GM19395 (cell line): ENCODE measurements at regions not wholly inside any gene's neighbourhood (a gene's known extent, or its start where the extent isn't known, plus 50 kb on each side); places are given as distances from the start of the nearest gene placed in this dataset.
"Not testable (repeated sequence)": the region's sequence is repeated elsewhere in the genome, so short reads cannot be mapped to it uniquely, and the experiment has no call there.

Experiments used
- ATAC-seq: cut with Tn5 transposase; IDR thresholded peaks from one replicate; pipeline ENCODE4 v1.9.1; 2021; ENCODE audit warnings: mild to moderate bottlenecking, moderate library complexity; ENCODE audit not compliant: unreplicated experiment

DNA sequence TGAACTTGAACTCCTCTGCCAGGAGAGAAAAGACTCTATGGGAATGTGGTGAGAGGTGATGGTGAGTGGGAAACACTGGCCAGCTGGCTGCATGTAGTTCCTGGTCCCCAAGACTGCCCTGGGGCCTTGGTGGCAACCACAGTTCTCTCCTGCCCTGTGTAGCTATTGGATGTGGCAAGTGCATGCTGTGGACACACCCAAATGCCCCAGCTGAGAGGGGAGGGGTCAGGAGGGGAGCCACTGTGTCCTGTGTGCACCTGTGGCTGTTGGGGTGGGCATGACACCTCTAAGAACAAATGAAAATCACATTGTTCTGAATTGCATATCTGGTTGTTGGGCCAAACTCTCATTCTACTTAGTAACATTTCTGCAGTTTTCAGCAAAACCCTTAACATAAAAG, 409.6 kb downstream of the NSUN3 start:
- no peak for ATAC-seq

DNA sequence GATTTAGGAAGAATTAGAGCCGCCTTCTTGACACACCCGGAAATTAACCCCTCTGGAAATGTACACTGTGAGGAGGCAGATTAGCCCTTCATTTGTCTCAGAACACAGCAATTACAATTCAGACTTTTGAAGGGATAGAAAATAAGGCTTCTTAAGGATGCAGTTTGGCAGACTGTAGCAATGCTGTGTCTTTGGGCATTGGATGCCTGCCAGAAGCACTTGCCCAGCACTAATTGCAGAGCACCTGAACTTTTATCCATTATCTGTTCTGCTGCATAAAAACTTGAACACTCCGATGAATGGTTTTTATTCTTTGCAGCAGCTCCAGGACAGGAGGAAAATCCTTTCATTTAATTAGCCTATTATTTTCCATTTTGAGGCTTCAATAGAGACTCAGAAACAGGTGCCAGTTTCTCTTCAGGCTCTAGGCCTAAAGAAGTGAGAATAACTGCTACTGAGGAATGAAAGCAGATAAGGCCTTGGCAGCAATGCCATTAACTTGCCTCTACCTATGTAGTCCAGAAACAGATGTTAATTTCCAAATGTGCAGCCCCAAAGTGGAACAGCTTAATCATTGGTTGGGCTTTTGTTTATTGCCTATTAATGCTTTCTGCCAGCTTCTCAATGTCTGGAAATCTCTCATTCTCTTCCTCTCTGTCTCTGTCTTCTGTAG, 418.5 kb downstream of the NSUN3 start:
- ATAC-seq: no peak

DNA sequence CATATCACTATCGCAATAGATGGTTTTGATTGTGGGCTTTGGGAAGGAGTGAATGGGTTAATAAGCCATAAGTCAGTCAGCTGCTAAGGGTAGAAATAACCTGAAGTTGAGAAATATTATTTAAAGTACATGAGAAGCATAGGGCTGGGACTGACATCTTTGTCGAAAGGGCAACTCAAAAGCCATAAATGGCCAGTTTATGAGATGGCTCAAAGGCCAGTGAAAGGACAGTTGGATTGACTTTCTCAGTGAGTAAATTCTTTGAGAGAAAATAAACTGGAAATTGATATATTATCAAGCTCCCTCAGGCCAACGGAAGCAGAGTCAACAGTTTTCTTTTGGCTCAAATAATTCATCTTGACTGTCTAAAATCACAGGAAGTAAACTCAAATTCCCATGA, 419.8 kb downstream of the NSUN3 start:
- ATAC-seq: no peak

DNA sequence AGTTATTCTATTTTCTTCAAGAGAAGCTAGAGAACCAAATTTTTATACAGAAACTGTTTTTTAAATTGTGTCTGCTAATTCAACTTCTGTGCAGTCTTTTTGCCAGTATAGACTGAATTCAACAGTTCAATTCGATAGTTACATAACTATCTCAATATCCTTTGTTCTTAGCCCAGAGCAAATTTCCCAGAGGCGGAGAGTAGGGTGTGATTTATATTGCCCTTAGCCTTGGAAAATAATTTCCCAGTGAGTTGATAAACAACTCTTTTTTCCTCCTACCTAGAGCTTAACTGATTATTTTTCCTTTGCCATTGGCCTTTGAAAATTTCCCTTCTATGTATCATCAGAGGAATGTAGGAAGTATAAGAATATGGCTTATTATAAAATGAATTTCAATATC, 420.5 kb downstream of the NSUN3 start:
- no peak for ATAC-seq

DNA sequence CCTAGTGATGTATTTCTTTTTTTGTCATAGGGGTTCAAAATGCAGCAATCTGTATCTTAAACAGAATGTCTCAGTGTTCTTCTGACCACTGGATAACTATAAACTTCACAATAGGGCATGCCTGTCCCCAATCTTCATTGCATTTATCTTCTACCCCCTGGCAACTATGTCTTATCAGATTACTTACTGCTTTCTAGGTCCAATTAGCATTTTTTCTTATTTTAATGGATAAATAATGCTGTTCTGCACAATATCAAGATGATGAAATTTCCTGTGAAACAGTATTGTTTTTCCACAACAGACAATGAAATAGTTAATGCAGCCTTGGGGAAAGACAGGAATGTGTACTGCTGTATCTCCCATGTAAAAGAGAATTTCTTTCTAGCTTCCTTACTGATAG, 432.1 kb downstream of the NSUN3 start:
- ATAC-seq: no peak

DNA sequence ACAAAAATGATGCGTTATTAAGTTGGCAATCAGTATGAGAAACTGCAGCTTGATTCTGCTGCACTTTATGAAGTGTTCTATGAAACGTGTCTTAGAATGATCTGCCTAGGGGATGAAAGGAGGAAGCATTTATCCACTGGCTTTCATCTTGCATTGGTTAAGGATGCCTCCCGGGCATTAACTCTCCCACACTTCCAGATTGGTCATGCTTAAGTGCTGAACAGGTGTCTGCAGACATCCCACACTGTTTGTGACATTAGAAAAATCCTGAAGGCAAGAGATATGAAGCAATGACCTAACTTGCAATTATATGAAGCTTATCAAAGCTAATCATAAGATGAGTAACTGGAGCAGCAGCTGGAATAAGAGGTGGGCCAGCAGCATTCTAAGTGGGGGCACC, 437.3 kb downstream of the NSUN3 start:
- no peak for ATAC-seq

DNA sequence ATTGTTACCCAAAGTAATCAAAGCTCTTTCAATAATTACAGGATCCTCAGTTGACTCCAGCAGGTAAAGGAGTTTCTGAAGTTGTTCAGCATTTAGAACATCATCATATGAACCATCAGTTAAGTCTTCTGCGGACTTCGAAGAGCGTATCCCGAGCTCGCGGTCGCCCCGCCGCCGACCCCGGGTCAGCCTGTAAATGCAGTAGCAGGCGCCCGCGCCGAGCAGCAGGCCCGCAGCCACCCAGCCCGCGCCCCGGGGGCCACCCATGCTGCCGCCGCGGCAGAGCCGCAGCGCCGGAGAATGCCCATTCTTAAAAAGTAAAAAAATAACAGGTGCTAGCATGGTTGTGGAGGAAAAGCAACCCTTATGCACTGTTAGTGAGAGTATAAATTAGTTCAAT, 444.5 kb downstream of the NSUN3 start:
- not testable (repeated sequence) for ATAC-seq

DNA sequence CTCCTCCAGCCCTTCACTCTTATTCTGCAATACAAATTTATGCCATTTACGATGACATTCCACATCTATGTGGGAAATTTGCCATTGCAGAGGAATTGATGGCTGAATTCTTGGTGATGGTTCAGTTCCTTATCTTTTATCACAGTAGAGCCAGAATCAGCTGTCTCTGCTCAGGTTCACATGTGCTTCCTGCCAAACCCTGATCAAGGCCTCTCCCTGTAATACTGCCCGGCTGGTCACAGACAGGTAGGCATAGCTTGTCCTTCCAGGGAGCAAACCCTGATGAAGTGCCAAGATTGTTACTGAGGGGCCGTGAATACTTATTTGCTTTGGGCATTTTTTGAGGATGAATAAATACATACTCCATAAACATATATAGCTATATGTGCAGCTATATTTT, 450.0 kb downstream of the NSUN3 start:
- no peak for ATAC-seq

DNA sequence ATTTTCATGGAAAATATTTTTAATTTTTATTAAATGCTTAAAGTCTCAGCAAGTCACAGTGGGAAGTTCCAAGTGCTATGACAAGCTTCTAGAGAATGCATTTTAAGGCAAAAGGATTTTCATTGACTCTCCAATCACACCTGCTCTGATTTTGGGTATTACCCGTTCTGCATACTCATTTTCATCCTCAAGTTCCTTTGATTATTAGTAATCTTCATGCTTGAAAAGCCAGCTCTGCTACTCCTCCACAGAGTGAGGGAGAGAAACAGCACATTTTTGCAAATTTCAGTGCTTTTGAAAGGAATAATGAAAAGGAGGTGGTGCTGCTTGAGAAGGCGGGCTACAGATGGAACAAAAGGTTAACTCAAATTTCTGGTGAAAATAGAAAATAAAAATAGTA, 450.7 kb downstream of the NSUN3 start:
- ATAC-seq: no peak

DNA sequence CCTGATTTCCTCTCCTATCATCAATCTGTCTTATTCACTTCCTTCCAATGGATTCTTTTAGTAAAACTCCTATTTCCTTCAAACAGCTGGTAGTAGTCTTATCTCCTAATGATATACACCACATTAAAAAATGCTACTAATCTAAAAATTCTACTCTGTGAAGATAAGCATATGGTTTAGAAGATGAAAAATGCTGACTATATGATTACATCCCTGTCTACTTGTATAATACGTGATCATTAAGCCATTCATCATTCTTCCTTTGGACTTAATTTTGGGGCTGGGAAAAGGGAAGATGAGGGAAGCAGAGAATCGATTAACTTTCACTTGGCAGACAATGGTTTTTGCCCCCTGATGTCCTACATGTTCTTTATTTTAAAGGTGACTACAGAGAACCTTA, 453.1 kb downstream of the NSUN3 start:
- no peak for ATAC-seq

DNA sequence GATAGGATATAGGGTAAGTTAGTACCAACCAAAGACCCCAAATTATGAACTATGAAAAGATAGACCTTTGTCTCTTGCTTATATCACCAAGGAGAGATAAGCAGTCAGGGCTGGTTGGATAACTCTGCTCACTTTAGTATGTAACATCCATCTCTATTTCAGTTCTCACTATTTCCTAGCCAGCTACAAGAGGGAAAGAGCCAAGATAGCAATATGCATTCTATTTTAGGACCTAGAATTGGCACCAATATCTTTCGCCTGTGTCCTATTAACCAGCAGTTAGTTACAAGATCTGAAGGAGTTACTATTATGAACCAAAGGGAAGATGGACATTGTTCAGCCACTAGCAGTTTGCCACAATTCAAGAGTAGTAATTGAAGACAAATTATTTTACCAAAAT, 457.5 kb downstream of the NSUN3 start:
- no peak for ATAC-seq

DNA sequence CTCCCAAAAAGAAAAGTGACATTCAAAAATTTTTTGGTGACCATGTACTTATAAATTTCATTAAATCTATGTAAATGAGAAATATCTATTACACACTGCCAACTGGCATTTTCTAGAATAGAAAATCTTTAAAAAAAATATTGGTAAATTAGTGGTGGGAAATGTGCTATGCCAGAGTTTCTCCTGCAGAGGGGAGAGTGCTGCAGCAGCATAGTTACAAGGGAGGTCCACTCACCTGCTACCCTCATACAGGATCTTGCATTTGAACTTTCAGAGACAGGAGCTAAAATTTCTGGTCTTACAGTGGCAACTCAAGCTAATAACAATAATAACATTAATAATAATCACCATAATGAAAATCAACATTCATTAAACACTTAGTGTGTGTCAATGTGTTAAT, 459.6 kb downstream of the NSUN3 start:
- ATAC-seq: no peak

DNA sequence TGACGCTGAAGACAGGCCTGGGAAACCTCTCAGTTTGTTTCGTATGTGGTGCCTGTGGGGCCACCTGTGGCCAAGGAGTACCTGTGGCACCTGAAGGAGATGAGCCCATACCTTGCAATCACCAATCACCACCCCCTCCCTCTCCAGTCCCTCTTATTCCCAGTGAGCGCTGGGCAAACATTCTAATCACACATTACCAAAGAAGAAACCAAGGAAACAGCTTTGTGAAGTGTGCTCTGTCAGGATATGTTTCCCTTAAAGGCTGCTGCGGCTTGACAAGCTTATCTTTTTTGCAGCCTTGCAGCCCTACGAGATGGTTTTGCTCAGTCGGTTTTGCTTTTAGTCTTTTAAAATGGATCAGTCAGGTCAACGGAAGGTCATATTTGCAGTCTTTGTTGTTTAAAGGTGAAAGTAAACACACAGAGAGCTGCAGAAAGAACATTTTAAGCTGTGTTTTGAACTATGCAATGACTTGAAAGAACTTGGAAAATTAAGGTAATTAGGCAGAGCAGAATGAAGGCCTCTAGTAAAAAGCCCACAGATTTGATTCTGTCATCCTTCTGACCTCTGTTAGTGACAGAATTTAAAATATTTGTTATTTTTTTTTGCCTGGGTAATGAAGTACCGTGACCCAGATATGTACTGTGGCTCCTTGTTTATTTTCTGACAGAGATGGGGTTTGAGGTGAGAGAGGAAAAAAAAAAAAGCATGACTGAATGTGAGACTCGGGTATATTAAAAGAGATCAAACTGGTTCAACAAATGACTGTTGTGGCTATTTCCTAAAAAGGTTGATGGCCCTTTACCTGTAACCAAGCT, 461.4 kb downstream of the NSUN3 start:
- no peak for ATAC-seq

DNA sequence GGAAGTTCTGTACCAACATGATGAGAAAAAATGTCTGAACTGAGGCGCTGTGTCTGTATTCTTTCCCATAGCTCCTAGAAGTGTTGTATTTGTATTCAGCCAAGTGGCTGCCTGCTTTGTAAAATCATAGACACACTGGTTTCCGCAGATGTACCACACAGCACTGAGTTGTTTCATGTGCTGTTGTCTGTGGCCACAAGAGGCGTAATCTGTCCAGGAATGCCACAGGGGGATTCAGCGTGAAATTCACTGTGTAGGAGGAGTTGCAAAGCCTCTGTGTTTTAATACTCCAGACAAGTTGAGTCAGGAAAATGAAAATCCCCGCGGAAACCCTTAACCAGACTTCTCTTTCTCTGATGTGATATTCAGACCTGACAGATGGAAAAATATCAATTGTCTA, 462.2 kb downstream of the NSUN3 start:
- no peak for ATAC-seq

DNA sequence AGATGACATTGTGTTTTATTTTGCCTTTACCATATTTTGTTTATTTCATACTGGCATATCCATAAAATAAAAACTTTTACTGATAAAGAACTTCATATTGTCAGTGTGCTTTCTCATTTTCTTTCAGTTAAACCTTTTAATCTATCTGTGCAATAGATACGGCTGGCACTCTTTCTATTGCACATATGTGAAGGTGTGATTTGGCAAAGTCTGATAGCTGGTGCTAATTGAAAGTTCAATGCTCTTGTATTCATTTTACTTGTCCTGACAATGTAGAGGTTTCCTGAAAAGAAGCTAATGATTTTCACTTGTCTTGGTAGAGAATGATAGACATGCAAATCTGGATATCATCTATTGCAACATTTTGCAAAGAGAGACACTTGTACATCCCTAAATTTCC, 467.0 kb downstream of the NSUN3 start:
- no peak for ATAC-seq

DNA sequence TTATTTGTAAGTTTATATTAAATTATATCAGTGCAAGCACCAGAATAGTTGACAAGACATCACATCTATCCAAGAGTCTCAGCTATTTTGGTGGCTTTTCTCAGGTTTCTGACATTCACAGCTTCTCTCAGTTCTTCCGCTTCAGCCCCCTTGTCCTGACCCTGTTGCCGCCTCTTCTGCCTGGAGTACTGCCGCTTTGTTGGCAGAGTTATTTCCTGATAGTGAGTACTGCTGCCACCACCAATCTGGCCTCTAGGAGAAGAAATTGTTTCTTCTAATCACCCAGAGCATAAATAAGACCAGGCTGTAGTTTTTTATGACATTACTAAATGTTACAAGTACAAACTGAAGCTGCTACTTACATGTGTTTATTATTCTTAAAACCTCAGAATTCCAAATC, 470.1 kb downstream of the NSUN3 start:
- no peak for ATAC-seq

DNA sequence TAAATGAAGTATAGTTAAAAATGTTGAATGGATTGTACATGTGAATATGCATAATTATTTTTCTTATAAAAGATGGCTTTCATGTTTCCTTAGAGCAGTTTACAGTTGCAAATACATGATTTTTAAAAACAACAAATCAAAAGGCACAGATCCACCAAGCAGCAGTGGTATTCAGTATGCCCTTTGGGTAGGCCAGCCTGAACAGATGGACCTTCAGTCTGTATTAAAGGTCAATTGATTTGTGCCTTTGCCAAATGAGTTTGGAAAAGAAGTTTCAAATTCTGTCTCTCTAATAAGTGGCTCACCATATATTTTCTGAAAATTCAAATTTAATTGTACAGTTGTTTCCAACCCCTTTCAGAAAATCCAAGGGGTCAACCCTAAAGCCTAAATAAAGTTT, 477.1 kb downstream of the NSUN3 start:
- ATAC-seq: no peak

DNA sequence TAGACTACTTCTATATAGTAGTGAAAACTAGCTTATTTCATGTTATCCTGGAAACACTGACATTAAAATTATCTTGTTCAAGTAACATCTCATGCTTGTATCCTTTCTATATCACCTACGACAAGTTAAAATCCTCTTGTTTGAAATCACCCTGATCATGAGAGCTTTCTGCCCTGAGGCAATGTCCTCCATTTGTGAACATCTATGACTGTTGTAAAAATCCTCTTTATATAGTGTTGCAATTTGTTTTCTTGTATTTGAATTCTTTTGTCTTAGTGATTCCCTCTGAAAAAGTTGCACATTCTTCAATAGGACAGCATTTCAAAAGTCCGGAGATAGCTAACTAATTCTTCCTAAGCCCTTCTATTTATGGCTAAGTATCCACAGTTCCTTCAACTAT, 480.3 kb downstream of the NSUN3 start:
- ATAC-seq: no peak

DNA sequence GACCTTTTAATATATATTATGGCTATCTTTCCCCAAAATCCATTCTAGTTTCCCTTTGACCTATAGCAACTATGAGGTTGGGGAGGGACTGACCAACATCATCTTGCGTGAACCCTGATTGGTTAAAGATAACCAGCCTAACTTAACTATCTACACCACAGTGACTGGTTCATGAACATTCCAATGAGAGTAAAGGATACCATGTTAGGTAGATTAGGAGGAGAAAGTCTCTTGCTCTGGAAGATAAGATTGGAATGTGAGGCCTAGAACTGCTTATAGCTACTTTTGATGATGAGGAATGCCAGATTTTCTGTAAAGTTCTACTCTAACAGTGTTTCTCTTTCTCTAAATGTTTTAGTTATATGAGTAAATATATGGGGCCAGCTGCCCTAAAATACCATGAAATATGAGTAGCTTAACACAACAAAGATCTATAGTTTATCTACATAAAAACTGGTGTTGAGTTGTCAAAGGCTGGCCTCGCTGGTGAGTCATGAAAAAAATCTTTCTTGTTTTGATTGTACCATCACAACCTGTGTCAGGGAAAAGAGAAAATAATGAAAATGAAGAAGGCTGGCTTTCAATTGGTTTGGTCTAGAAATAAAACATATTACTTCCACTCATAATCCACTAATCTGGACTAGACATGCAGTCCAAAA, 481.4 kb downstream of the NSUN3 start:
- no peak for ATAC-seq

DNA sequence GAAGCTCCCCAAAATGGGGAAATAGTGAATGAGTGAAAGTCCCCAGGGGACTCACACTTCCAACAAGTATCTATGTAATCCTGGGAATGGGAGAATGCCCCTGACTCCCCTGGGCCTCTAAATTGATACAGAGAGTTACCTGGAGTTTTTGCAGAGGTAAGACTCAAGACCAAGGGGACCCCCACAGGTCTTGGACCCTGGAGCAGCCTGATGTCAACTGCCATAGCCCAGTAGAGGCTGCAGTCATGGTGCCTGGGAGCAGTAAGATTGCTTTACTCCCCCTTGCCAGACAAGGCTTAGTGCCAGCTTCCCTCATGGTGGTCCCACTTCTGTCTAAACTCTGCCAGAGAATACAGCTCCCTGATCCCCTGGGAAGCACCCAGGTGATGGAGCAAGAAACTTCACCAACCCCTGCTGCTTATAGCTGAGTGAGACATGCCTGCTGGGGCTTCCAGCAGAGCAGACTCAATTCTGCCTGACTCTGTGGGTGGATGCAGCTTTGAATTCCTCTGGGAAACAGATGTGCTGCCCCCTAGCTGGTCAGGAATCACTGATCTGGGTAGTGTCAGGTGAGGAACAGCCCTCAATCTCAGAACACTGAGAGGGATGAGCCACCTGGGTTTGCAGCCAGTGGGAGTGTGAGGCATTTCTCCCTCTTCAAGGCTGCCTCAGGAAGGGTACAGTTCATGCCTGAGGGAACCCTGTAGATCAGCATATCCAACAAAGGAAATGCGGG, 485.9 kb downstream of the NSUN3 start:
- no peak for ATAC-seq

DNA sequence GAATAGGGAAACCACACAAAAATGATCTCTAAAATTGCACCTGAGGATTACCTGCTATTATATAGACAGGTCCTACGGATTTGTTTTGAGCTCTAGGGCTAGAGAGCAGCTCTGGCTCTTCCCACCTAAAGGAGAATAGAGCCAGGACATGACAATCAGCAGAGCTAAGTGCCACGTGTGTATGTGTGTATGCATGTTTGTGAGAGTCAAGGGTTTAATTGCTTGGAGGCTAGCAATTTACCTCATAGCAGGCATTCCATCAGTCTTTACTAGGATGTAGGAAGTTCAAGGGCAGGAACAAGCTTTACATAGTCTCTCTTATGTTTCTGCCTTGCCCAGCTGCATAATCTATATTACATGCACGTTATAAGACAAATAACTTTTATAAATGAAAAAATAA, 498.2 kb downstream of the NSUN3 start:
- ATAC-seq: no peak

DNA sequence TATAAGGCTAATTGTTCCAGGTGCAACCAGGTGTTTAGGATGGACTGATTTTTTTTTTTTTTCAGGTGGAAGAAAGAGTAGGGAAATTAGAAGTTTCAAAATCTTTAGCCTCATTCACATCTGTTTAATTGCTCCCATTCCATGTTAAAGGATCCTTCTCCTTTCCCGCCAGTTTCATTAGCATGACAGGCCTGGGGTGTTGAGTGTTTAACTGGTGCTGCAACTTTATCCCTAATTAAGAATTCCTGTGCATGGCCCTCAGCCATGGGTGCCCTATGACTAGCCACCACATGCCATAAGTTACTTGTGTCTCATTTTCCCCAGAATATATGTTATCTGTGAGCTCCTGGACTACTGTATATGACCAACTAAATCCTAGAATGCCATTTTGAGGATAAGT, 501.4 kb downstream of the NSUN3 start:
- ATAC-seq: no peak
